ENCODE measurements at regions not wholly inside any gene's neighbourhood (a gene's known extent, or its start where the extent isn't known, plus 50 kb on each side); places are given as distances from the start of the nearest gene placed in this dataset.

DNA sequence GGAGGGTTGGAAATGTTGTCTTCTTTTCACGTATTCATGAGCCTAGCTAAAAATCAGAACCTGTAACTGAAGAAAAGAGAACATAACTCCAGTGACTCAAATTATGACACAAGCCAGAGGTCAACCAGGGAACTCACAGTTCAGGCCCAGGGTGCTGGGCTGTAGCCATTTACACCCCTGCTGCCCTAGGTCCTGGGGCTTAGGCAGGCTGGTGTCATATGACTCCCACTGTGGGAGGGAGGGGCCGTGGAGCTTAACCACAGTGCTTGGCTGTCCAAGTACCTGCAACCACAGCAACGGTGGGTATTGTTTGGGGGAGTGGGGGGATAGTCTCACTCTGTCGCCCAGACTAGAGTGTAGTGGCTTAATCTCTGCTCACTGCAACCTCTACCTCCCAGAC is 71.1 kb upstream of the AMZ2 start:
- TF ChIP-seq, protein P1, sequence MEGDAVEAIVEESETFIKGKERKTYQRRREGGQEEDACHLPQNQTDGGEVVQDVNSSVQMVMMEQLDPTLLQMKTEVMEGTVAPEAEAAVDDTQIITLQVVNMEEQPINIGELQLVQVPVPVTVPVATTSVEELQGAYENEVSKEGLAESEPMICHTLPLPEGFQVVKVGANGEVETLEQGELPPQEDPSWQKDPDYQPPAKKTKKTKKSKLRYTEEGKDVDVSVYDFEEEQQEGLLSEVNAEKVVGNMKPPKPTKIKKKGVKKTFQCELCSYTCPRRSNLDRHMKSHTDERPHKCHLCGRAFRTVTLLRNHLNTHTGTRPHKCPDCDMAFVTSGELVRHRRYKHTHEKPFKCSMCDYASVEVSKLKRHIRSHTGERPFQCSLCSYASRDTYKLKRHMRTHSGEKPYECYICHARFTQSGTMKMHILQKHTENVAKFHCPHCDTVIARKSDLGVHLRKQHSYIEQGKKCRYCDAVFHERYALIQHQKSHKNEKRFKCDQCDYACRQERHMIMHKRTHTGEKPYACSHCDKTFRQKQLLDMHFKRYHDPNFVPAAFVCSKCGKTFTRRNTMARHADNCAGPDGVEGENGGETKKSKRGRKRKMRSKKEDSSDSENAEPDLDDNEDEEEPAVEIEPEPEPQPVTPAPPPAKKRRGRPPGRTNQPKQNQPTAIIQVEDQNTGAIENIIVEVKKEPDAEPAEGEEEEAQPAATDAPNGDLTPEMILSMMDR (IDR thresholded peaks at IDR 0.05; ENCODE audit: low read length), result no peak
- no peak for TF ChIP-seq EZH2phosphoT487 (IDR thresholded peaks at IDR 0.05; ENCODE audit: low read length)

All from MM.1S (cell line).